ENCODE measurements at regions not wholly inside any gene's neighbourhood (a gene's known extent, or its start where the extent isn't known, plus 50 kb on each side); places are given as distances from the start of the nearest gene placed in this dataset.

DNA sequence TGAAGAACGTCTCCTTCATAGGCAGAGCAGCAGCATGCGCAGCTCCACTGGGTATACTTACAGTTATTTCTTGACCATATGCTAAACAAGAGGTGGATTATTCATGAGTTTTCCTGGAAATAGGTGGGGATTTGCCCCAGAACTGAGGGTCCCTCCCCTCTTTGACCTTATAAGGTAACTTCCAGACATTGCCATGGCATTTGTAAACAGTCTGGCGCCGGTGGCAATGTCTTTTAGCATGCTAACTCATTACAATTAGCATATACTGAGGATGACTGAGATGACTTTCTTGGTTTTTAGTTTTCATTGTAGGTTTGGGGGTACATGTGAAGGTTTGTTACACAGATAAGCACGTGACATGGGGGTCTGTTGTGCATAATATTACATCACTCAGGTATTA is 97.3 kb downstream of the MTNR1A start:
- ATAC-seq = no peak
- H3K27ac ChIP-seq = no peak overlapping the region
- no peaks in the 10 kb centered on the region for H3K27me3 ChIP-seq
- no peaks in the 10 kb centered on the region for H3K36me3 ChIP-seq (replicated peaks in 1 of 2; ENCODE audit: insufficient read depth in 1 of 2, low read depth in 2 of 2)
- DNase-seq = no peak
- no peaks in the 10 kb centered on the region for H3K4me1 ChIP-seq
- TF ChIP-seq, protein P1, sequence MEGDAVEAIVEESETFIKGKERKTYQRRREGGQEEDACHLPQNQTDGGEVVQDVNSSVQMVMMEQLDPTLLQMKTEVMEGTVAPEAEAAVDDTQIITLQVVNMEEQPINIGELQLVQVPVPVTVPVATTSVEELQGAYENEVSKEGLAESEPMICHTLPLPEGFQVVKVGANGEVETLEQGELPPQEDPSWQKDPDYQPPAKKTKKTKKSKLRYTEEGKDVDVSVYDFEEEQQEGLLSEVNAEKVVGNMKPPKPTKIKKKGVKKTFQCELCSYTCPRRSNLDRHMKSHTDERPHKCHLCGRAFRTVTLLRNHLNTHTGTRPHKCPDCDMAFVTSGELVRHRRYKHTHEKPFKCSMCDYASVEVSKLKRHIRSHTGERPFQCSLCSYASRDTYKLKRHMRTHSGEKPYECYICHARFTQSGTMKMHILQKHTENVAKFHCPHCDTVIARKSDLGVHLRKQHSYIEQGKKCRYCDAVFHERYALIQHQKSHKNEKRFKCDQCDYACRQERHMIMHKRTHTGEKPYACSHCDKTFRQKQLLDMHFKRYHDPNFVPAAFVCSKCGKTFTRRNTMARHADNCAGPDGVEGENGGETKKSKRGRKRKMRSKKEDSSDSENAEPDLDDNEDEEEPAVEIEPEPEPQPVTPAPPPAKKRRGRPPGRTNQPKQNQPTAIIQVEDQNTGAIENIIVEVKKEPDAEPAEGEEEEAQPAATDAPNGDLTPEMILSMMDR (IDR thresholded peaks at IDR 0.05) = no peak
- TF ChIP-seq POLR2A (IDR thresholded peaks at IDR 0.05) = no peak
- H3K9me3 ChIP-seq = no peaks in the 10 kb centered on the region
- 76 to 77% methylated on average over 5 of the region's 5 CpGs for WGBS, 2 donors
- intact Hi-C loops (cut with DNase I) = no loop called here
- no peak overlapping the region for H3K4me3 ChIP-seq

DNA sequence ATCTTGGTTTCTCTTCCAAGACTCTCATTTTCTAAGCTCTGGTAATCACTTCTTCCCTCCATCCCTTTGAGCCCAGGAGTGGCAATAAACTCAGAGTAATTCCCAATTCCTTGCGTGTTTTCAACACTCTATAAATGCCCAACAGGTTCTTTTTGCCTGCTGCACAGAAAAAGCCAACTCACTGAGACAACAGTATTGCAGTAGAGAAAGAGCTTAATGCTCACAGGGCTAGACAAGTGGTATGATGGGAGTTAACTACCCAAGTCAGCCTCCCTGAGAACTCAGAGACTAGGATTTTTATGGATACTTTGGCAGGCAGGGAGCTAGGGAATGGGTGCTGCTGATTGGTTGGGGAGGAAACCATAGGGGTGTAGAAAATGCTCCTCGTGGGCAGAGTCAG is 103.4 kb downstream of the MTNR1A start:
- ATAC-seq (no peak), DNase-seq (no peak)
- Histone ChIP-seq H3K9me3 (peaks cover 0 to 17% (median 0%) of the 10 kb centered on the region in 3 donors), H3K4me1 (no peaks in the 10 kb centered on the region), H3K27me3 (no peaks in the 10 kb centered on the region), H3K36me3 (replicated peaks in 1 of 2; ENCODE audit: insufficient read depth in 1 of 2, low read depth in 2 of 2) (no peaks in the 10 kb centered on the region), H3K27ac (no peak overlapping the region), H3K4me3 (no peak overlapping the region)
- TF ChIP-seq POLR2A (IDR thresholded peaks at IDR 0.05) = no peak
- TF ChIP-seq, protein P1 (IDR thresholded peaks at IDR 0.05) = no peak
- WGBS, 2 donors = 56 to 74% methylated on average over 2 of the region's 2 CpGs
- intact Hi-C loops (cut with DNase I) = no loop called here

DNA sequence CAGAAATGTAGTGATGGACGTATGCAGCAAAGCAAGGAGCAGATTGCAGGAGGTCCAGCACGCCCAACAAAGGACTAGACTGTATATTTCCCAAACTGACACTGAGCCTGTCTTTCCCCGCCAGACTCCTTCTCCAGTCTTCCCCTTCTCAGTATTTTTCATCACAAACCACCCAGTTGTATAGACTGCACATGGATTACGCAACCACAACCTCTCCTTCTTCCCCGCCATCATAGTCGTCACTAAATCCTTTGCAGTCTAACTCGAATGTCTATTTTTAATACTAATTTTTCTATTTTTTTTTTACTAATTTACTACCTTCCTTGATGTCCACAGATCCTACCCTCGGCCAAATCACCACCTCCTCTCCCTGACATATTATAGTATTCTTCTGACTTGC is 105.4 kb downstream of the MTNR1A start:
- no peak for DNase-seq

DNA sequence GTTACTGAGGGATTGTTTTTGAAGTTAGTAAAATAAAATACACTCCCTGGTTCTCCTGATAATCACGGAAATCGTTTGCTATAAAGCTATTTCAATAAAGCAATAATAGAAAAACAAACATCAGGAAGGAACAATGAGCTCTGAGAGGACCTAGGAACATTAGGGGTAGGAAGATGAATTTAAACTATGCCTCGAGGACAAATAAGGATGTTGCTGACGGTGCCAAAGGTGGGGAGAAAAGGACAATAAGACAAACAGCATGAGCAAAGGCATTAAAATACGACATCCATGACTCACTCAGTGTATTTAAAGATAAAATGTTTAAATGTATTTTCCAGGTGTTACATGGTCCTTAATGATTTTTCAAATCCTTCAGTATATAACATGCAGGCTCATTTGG is 110.3 kb downstream of the MTNR1A start:
- no peak for ATAC-seq
- Histone ChIP-seq H3K27ac (no peak overlapping the region), H3K4me3 (no peak overlapping the region), H3K4me1 (no peaks in the 10 kb centered on the region), H3K9me3 (no peaks in the 10 kb centered on the region), H3K27me3 (no peaks in the 10 kb centered on the region), H3K36me3 (replicated peaks in 1 of 2; ENCODE audit: insufficient read depth in 1 of 2, low read depth in 2 of 2) (no peaks in the 10 kb centered on the region)
- TF ChIP-seq, protein P1 (IDR thresholded peaks at IDR 0.05) = no peak
- TF ChIP-seq POLR2A (IDR thresholded peaks at IDR 0.05) = no peak
- 44 to 50% methylated on average over 5 of the region's 5 CpGs for WGBS, 2 donors
- DNase-seq = no peak
- intact Hi-C loops (cut with DNase I) = no loop called here

More for the DNA sequence above, 105.4 kb downstream of the MTNR1A start:
- no peak overlapping the region for H3K27ac ChIP-seq
- WGBS, 2 donors = 81 to 82% methylated on average over 8 of the region's 8 CpGs
- H3K4me3 ChIP-seq = no peak overlapping the region
- ATAC-seq = no peak
- intact Hi-C loops (cut with DNase I) = no loop called here
- H3K4me1 ChIP-seq = no peaks in the 10 kb centered on the region
- TF ChIP-seq, protein P1 (IDR thresholded peaks at IDR 0.05) = no peak
- no peak for TF ChIP-seq POLR2A (IDR thresholded peaks at IDR 0.05)
- peaks cover 0 to 17% (median 0%) of the 10 kb centered on the region in 3 donors for H3K9me3 ChIP-seq
- H3K36me3 ChIP-seq (replicated peaks in 1 of 2; ENCODE audit: insufficient read depth in 1 of 2, low read depth in 2 of 2) = no peaks in the 10 kb centered on the region
- no peaks in the 10 kb centered on the region for H3K27me3 ChIP-seq

DNA sequence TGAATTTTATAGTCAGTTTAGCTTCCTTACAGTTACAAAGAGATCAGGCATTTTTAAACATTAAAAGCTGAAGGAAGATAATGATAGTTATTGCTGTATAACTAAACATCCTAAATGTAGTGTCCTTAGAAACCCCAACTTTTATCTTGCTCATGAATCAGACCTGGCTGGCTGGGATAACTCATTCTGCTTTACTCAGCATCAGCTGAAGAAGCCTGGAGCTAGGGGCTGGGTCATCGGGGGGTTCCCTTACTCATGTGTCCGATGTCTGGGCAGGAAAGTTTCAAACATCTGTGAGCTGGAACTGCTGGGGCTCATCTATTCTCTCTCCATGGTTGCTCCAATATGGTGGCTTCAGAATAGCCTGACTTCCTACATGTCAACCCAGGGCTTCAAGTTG is 113.9 kb downstream of the MTNR1A start:
- no peak overlapping the region for H3K27ac ChIP-seq
- no peaks in the 10 kb centered on the region for H3K36me3 ChIP-seq (replicated peaks in 1 of 2; ENCODE audit: insufficient read depth in 1 of 2, low read depth in 2 of 2)
- H3K9me3 ChIP-seq = no peaks in the 10 kb centered on the region
- H3K4me1 ChIP-seq = no peaks in the 10 kb centered on the region
- intact Hi-C loops (cut with DNase I) = no loop called here
- no peak overlapping the region for H3K4me3 ChIP-seq
- WGBS, 2 donors = 85 to 90% methylated on average over 2 of the region's 2 CpGs
- ATAC-seq = no peak
- no peak for TF ChIP-seq POLR2A (IDR thresholded peaks at IDR 0.05)
- TF ChIP-seq, protein P1 (IDR thresholded peaks at IDR 0.05) = no peak
- no peaks in the 10 kb centered on the region for H3K27me3 ChIP-seq
- DNase-seq = no peak

All from body of pancreas (tissue), 4 donors.